GM12873 (cell line): ENCODE measurements at regions not wholly inside any gene's neighbourhood (a gene's known extent, or its start where the extent isn't known, plus 50 kb on each side); places are given as distances from the start of the nearest gene placed in this dataset.

Source experiments
- TF ChIP-seq, protein P1 (sequence below): IDR thresholded peaks from 2 replicates; pipeline ENCODE4 v1.5.1; 2012; ENCODE audit warnings: low read depth, mild to moderate bottlenecking, moderate library complexity, low read length, control low read depth; ENCODE audit not compliant: insufficient read depth; ENCODE audit errors: missing control alignments

DNA sequence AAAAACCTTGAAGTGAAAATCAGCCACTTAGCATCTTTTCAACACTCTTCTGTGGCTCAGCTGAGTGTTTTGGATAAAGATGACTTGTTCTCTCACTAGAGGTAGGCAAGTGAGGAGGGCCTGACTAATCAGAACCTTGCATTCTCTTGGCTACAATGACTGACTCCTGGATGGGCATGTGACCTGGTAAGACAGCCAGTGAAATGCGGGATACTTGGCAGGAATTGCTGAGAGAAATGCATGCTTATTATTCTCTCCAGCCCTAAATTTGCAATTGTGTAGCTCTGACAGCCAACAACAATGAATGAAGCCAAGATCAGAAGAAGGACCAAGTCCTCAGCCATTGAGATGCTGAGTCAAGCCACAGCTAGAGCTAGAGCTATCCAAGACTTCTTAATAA lies 490.5 kb upstream of the ZNF608 start:
- TF ChIP-seq, protein P1, sequence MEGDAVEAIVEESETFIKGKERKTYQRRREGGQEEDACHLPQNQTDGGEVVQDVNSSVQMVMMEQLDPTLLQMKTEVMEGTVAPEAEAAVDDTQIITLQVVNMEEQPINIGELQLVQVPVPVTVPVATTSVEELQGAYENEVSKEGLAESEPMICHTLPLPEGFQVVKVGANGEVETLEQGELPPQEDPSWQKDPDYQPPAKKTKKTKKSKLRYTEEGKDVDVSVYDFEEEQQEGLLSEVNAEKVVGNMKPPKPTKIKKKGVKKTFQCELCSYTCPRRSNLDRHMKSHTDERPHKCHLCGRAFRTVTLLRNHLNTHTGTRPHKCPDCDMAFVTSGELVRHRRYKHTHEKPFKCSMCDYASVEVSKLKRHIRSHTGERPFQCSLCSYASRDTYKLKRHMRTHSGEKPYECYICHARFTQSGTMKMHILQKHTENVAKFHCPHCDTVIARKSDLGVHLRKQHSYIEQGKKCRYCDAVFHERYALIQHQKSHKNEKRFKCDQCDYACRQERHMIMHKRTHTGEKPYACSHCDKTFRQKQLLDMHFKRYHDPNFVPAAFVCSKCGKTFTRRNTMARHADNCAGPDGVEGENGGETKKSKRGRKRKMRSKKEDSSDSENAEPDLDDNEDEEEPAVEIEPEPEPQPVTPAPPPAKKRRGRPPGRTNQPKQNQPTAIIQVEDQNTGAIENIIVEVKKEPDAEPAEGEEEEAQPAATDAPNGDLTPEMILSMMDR = no peak

DNA sequence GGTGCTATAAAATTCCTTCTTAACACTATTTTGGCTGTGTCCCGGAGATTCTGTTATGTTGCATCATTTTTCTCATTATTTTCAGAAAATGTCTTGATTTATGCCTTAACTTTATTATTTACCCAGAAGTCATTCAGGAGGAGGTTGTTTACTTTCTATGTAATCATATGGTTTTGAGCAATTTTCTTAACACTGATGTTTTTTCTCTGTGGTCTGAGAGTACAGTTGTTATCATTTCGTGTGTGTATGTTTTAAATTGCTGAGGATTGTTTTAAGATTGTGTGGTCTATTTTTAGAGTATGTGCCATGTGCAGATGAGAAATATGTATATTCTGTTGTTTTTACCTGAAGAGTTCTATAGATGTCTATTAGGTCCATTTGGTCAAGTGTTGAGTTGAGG lies 498.1 kb upstream of the ZNF608 start:
- TF ChIP-seq, protein P1 = no peak

DNA sequence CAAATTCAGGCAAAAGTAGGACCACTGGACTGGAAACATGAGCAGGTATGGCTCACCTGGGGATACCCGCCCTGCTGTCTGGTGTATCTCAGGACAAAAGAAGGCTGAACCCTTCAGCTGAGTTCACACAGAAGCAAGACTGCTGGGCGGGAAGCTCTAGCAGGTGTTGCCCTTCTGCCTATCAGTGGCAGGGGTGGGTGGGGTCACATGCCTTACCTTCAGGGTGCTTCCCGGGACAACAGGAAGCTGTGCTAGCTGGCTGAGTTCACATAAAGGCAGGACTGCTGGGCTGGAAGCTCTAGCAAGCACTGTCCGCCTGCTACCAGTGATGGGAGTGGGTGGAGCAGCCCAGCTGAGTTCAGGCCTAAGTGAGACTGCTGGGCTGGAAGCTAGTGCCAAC lies 498.8 kb upstream of the ZNF608 start:
- TF ChIP-seq, protein P1 = no peak

DNA sequence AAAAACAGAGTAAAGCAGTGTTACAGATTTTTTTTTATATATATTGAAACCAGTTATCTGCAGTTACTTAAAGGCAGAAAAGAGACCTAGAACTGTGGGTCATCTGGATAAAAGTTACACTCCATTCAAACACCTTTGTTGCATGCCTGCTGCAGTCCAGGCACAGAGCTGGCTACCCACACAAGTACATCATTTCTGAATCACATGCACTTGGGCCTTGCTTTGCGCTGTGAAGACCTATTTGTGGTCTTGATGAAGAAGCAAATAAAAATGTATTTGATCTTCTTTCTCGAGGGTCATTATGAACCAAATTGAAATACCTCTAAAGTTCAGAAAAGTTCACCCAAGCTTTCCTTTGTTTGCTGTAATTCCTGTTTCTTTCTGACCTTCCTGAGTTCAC lies 503.0 kb upstream of the ZNF608 start:
- TF ChIP-seq, protein P1 = no peak

DNA sequence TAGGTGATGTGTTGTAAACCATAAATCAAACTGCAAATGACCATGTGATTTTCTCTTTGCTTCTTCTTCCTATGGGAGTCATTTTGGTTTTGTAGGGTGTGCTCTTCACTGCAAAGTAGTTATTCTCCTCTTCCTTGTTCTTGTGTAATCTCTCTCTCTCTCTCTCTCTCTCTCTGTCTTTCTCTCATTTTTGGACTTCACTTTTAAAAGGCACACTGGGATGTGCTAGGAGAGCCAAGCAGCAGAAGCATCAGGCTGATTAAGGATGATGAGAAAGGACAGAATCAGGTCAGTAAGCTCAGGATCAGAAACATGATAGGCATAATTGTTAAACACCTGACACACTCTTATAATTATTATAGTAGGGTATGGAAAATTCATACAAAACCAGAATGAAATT lies 505.3 kb upstream of the ZNF608 start:
- TF ChIP-seq, protein P1 = no peak

DNA sequence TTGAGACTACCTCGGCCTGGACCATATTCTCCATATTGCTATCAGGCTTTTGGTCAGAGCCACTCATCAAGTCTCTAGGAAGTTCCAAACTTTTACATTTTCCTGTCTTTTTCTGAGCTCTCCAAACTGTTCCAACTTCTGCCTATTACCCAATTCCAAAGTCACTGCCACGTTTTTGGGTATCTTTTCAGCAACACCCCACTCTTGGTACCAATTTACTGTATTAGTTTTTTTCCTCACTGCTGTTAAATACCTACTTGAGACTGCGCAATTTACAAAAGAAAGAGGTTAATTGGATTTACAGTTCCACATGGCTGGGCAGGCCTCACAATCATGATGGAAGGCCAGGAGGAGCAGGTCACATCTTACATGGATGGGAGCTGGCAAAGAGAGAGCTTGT lies 507.8 kb upstream of the ZNF608 start:
- TF ChIP-seq, protein P1 = no peak

DNA sequence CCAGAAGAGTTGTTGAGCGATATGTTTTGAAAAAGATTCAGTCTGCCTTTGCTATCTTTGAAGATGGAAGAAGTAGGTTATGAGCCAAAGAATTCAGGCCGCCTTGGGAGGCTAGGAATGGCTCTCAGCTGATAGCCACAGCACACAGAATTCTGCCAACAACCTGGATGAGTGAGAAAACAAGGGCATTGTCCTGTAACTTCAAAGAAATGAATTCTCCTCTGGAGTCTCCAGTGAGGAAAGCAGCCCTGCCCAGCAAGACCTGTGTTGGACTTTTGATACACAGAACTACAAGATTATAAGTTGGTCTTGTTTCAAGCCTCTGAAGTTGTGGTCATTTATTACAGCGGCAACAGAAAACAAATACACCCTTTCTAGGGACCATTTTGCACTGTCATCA lies 509.9 kb upstream of the ZNF608 start:
- TF ChIP-seq, protein P1 = no peak
